ENCODE measurements at regions not wholly inside any gene's neighbourhood (a gene's known extent, or its start where the extent isn't known, plus 50 kb on each side); places are given as distances from the start of the nearest gene placed in this dataset.

DNA sequence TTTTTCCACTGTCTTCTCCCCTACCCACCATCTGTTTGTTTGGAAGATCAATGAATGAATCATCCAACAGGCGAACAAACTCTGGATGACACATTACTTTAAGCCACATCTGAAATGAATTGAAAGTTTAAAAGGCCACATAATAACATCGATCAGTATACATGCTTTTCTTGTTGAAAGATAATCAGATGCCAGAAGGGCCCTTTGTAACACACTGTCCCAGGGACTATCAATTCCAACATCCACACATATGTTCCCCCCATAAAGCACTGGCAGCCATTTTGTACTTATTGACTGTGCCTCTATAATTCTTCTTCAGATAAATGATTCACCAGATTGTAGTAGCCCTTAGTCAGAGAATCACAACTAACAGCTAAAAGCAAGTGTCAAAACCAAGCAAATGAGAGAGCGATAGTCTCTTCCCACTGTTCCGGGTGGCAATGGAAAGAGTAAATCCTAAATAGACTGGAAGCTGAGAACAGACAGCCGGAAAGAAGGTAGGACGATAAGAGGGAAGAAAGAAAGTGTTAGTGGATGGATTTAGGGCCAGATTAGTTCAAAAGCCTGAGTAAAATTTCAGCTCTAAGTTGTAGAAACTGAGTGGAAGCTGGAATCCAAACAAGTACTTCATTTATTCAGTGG is 184.9 kb upstream of the TENT5A start:
- no peaks in the 10 kb centered on the region for H3K36me3 ChIP-seq (ENCODE audit: insufficient read depth, low read length)
- ChIA-PET POLR2A (no interaction called here), CTCF (ENCODE audit: unreplicated experiment) (no interaction called here)
- no peaks in the 10 kb centered on the region for H3K9me3 ChIP-seq (ENCODE audit: low read length)
- TF ChIP-seq, protein P1, sequence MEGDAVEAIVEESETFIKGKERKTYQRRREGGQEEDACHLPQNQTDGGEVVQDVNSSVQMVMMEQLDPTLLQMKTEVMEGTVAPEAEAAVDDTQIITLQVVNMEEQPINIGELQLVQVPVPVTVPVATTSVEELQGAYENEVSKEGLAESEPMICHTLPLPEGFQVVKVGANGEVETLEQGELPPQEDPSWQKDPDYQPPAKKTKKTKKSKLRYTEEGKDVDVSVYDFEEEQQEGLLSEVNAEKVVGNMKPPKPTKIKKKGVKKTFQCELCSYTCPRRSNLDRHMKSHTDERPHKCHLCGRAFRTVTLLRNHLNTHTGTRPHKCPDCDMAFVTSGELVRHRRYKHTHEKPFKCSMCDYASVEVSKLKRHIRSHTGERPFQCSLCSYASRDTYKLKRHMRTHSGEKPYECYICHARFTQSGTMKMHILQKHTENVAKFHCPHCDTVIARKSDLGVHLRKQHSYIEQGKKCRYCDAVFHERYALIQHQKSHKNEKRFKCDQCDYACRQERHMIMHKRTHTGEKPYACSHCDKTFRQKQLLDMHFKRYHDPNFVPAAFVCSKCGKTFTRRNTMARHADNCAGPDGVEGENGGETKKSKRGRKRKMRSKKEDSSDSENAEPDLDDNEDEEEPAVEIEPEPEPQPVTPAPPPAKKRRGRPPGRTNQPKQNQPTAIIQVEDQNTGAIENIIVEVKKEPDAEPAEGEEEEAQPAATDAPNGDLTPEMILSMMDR (conservative IDR thresholded peaks at IDR 0.05; ENCODE audit: low read length) = no peak
- no peak for TF ChIP-seq EZH2phosphoT487 (IDR thresholded peaks at IDR 0.05; ENCODE audit: borderline replicate concordance, low read depth, low read length)
- intact Hi-C loops (cut with micrococcal nuclease; ENCODE audit: unreplicated experiment) = no loop called here
- no peak for DNase-seq (ENCODE audit: low spot score)
- no peaks in the 10 kb centered on the region for H3K79me2 ChIP-seq (ENCODE audit: insufficient read depth, low read depth, low read length)
- H3K4me2 ChIP-seq (ENCODE audit: low read length) = no peak overlapping the region
- no peak overlapping the region for H2AFZ ChIP-seq (ENCODE audit: low read length)
- H4K20me1 ChIP-seq (ENCODE audit: insufficient read depth, low read length) = no peaks in the 10 kb centered on the region
- H3K9me2 ChIP-seq (ENCODE audit: insufficient read depth, low read length) = no peaks in the 10 kb centered on the region
- H3K27ac ChIP-seq (ENCODE audit: low read depth, low read length, poor library complexity, severe bottlenecking) = no peak overlapping the region
- H3K4me3 ChIP-seq (ENCODE audit: low read depth, low read length, poor library complexity, severe bottlenecking) = no peak overlapping the region
- BruUV-seq (replicated peaks) = no TSS peak
- H3K4me1 ChIP-seq (ENCODE audit: insufficient read depth, low read length, poor library complexity, severe bottlenecking) = no peaks in the 10 kb centered on the region

DNA sequence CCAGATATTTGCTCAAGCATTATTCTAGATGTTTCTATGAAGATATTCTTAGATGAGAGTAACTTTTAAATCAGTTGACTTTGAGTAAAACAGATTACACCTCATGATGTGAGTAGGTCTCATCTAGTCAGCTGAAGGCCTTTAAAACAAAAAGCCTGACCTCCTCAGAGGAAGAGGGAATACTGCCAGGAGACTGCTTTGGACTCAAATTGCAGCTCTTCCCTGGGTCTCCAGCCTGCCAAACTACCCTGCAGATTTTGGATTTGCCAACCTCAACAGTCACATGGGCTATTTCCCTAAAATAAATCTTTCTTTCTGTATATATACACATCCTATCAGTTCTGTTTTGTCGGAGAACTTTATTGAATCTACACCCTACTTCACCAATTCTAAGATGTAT is 182.5 kb upstream of the TENT5A start:
- ChIA-PET POLR2A (no interaction called here), CTCF (ENCODE audit: unreplicated experiment) (no interaction called here)
- TF ChIP-seq, protein P1 (conservative IDR thresholded peaks at IDR 0.05; ENCODE audit: low read length) = no peak
- TF ChIP-seq EZH2phosphoT487 (IDR thresholded peaks at IDR 0.05; ENCODE audit: borderline replicate concordance, low read depth, low read length) = no peak
- no peak for DNase-seq (ENCODE audit: low spot score)
- Histone ChIP-seq H3K4me3 (ENCODE audit: low read depth, low read length, poor library complexity, severe bottlenecking) (no peak overlapping the region), H3K27ac (ENCODE audit: low read depth, low read length, poor library complexity, severe bottlenecking) (no peak overlapping the region), H3K4me2 (ENCODE audit: low read length) (no peak overlapping the region), H3K9me2 (ENCODE audit: insufficient read depth, low read length) (no peaks in the 10 kb centered on the region), H4K20me1 (ENCODE audit: insufficient read depth, low read length) (no peaks in the 10 kb centered on the region), H3K9me3 (ENCODE audit: low read length) (no peaks in the 10 kb centered on the region), H3K79me2 (ENCODE audit: insufficient read depth, low read depth, low read length) (no peaks in the 10 kb centered on the region), H2AFZ (ENCODE audit: low read length) (no peak overlapping the region), H3K36me3 (ENCODE audit: insufficient read depth, low read length) (no peaks in the 10 kb centered on the region), H3K4me1 (ENCODE audit: insufficient read depth, low read length, poor library complexity, severe bottlenecking) (no peaks in the 10 kb centered on the region)
- BruUV-seq (replicated peaks) = no TSS peak
- intact Hi-C loops (cut with micrococcal nuclease; ENCODE audit: unreplicated experiment) = no loop called here

DNA sequence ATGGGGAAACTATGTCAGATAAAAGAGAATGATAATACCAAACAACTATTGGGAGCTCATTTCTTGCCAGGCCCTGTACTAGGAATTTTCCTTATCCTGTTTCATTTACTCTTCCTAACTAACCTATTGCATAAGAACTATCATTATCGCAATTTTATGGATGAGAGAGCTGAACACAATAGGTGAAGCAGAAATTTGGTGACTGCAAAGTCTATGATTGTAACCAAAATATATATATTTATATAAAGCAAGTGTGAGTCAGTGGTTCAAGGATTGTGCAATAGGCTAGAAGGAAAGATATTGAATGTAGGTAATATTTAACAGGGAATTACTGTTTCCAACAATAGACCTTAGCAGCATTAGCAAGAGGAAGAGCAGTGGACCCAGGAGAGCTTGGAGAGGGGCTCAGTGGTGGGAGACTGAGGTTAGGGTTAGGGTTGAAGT is 181.1 kb upstream of the TENT5A start:
- Histone ChIP-seq H2AFZ (ENCODE audit: low read length) (no peak overlapping the region), H3K9me3 (ENCODE audit: low read length) (no peaks in the 10 kb centered on the region), H3K36me3 (ENCODE audit: insufficient read depth, low read length) (no peaks in the 10 kb centered on the region), H3K27ac (ENCODE audit: low read depth, low read length, poor library complexity, severe bottlenecking) (no peak overlapping the region), H4K20me1 (ENCODE audit: insufficient read depth, low read length) (no peaks in the 10 kb centered on the region), H3K4me3 (ENCODE audit: low read depth, low read length, poor library complexity, severe bottlenecking) (no peak overlapping the region), H3K79me2 (ENCODE audit: insufficient read depth, low read depth, low read length) (no peaks in the 10 kb centered on the region), H3K4me2 (ENCODE audit: low read length) (no peak overlapping the region), H3K9me2 (ENCODE audit: insufficient read depth, low read length) (no peaks in the 10 kb centered on the region), H3K4me1 (ENCODE audit: insufficient read depth, low read length, poor library complexity, severe bottlenecking) (no peaks in the 10 kb centered on the region)
- ChIA-PET POLR2A (interaction anchor here (0.6 kb wide), 1 partner anchor 390 kb away, joined by 3 read pairs; no protein-coding TSS in a partner anchor), CTCF (ENCODE audit: unreplicated experiment) (no interaction called here)
- intact Hi-C loops (cut with micrococcal nuclease; ENCODE audit: unreplicated experiment) = no loop called here
- DNase-seq (ENCODE audit: low spot score) = no peak
- no peak for TF ChIP-seq EZH2phosphoT487 (IDR thresholded peaks at IDR 0.05; ENCODE audit: borderline replicate concordance, low read depth, low read length)
- TF ChIP-seq, protein P1 (conservative IDR thresholded peaks at IDR 0.05; ENCODE audit: low read length) = no peak
- no TSS peak for BruUV-seq (replicated peaks)

Data from OCI-LY7 (cell line).